Body of pancreas (tissue), 4 donors: ENCODE measurements at regions not wholly inside any gene's neighbourhood (a gene's known extent, or its start where the extent isn't known, plus 50 kb on each side); places are given as distances from the start of the nearest gene placed in this dataset.

Experiments
- ATAC-seq: fragments of 150-250 bp; one replicate; pipeline ENCODE4 v1.9.1; 2016
- DNase-seq, 4 donors: peaks; one replicate each; pipeline ENCODE4 v3.0.0-alpha.2; 2019
- H3K27ac ChIP-seq, 4 donors: fragments of 200-600 bp; sonication (generic); 1 replicate in 3 of 4; 2 replicates in 1 of 4; pipeline versions ENCODE4 v1.5.1 to v1.6.1; 2016 to 2019; ENCODE audit warnings: mild to moderate bottlenecking in 1 of 4, mixed read lengths in 1 of 4, moderate library complexity in 1 of 4
- H3K27me3 ChIP-seq, 2 donors: fragments of 200-600 bp; sonication (generic); one replicate each; pipeline ENCODE4 v1.6.0; 2016; ENCODE audit warnings: mild to moderate bottlenecking in 1 of 2
- H3K36me3 ChIP-seq, 2 donors: fragments of 200-600 bp; sonication (generic); replicated peaks in 1 of 2; 2 replicates each; pipeline ENCODE4 v1.5.1; 2016; ENCODE audit warnings: low read depth in 2 of 2; ENCODE audit not compliant: insufficient read depth in 1 of 2
- H3K4me1 ChIP-seq: fragments of 200-600 bp; sonication (generic); one replicate; pipeline ENCODE4 v1.6.0; 2016
- H3K4me3 ChIP-seq, 2 donors: fragments of 200-600 bp; sonication (generic); 1 replicate in 1 of 2; 2 replicates in 1 of 2; pipeline ENCODE4 v1.5.1; 2016 to 2019
- H3K9me3 ChIP-seq, 3 donors: fragments of 200-600 bp; sonication (generic); 1 replicate in 2 of 3; 2 replicates in 1 of 3; pipeline ENCODE4 v1.5.1; 2016
- POLR2A ChIP-seq, 3 donors: fragments of 450-650 bp; IDR thresholded peaks; one replicate each; pipeline ENCODE4 v1.6.1; 2016; ENCODE audit warnings: antibody characterized with exemption in 3 of 3, mild to moderate bottlenecking in 2 of 3
- WGBS, 2 donors: methylation state at CpG; one replicate each; pipeline ENCODE4 v1.1.5; 2017; 5-methylcytosine and 5-hydroxymethylcytosine counted together
- intact Hi-C: fragments of 100-400 bp; cut with DNase I; formaldehyde crosslinking; loops from one replicate; pipeline ENCODE4 v1.15.1; 2023
- TF ChIP-seq, protein P1 (sequence below), 7 experiments: fragments of 450-650 bp in 4 of 7; fragments of 200-600 bp in 3 of 7; sonication (generic) in 3 of 7; IDR thresholded peaks; one replicate each; pipeline ENCODE4 v1.5.1; 2016 to 2019; ENCODE audit warnings: antibody characterized with exemption in 7 of 7

DNA sequence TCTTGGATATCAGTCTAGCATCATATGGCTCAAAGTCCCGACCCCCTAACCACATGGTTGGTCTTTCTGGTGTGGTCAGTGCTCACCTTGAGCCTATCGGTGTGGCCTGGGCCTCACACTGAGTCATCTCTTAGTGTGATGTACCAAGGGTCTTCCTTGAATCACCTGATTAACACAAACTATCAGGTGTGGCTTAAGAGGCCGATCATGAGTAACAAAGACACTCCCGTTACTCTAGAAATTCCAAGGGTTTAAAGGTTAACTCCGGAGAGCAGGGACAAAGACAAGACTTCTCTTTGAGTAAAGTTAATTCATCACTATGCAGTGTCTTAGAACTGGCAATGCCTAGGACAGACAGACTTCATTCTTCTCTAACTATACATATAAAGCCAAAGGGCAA is 52.3 kb upstream of the ARMC3 start:
- DNase-seq = no peak
- H3K4me1 ChIP-seq = no peaks in the 10 kb centered on the region
- no peaks in the 10 kb centered on the region for H3K9me3 ChIP-seq
- no peaks in the 10 kb centered on the region for H3K36me3 ChIP-seq
- WGBS, 2 donors = 68 to 77% methylated on average over 5 of the region's 5 CpGs
- no peak overlapping the region for H3K27ac ChIP-seq
- intact Hi-C loops = no loop called here
- H3K4me3 ChIP-seq = no peak overlapping the region
- no peak for ATAC-seq
- TF ChIP-seq, protein P1, sequence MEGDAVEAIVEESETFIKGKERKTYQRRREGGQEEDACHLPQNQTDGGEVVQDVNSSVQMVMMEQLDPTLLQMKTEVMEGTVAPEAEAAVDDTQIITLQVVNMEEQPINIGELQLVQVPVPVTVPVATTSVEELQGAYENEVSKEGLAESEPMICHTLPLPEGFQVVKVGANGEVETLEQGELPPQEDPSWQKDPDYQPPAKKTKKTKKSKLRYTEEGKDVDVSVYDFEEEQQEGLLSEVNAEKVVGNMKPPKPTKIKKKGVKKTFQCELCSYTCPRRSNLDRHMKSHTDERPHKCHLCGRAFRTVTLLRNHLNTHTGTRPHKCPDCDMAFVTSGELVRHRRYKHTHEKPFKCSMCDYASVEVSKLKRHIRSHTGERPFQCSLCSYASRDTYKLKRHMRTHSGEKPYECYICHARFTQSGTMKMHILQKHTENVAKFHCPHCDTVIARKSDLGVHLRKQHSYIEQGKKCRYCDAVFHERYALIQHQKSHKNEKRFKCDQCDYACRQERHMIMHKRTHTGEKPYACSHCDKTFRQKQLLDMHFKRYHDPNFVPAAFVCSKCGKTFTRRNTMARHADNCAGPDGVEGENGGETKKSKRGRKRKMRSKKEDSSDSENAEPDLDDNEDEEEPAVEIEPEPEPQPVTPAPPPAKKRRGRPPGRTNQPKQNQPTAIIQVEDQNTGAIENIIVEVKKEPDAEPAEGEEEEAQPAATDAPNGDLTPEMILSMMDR (IDR thresholded peaks at IDR 0.05) = no peak
- TF ChIP-seq POLR2A (IDR thresholded peaks at IDR 0.05) = no peak
- no peaks in the 10 kb centered on the region for H3K27me3 ChIP-seq

DNA sequence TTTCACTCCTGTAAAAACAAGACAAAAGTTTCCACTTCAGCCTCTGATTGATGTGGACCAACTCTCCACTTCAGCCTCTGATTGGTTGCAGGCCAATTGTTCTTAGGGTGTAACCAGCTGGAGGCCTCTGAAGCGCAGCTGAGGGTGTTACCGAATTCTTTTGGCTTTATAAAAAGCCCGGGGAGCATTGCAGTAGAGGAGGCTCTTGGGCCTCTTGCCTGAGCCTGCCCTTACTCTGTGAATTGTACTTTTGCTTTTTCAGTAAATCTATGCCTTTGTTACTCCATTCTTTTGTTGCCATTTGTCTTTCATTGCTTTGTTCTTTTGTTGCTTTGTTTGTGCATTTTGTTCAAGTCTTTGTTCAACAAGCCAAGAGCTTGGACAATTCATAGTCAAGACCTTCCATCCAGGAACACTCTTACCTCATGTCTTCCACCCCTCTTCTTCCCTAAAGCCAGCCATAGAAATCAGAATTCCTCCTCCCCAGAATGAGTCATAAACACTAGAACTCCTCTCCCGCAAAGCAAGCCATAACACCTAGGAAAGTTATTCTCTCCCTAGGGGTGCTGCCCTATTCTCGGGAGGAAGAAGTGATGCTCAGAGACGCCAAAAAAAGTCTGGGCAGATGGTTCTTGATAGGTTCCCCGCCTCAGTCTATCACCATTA is 53.5 kb upstream of the ARMC3 start:
- 87 to 89% methylated on average over 7 of the region's 7 CpGs for WGBS, 2 donors
- no peak overlapping the region for H3K27ac ChIP-seq
- TF ChIP-seq, protein P1 (IDR thresholded peaks at IDR 0.05) = no peak
- no peak for TF ChIP-seq POLR2A (IDR thresholded peaks at IDR 0.05)
- DNase-seq (no peak), ATAC-seq (no peak)
- H3K4me1 ChIP-seq = no peaks in the 10 kb centered on the region
- no peaks in the 10 kb centered on the region for H3K36me3 ChIP-seq
- intact Hi-C loops = no loop called here
- no peaks in the 10 kb centered on the region for H3K9me3 ChIP-seq
- H3K27me3 ChIP-seq = no peaks in the 10 kb centered on the region
- no peak overlapping the region for H3K4me3 ChIP-seq

DNA sequence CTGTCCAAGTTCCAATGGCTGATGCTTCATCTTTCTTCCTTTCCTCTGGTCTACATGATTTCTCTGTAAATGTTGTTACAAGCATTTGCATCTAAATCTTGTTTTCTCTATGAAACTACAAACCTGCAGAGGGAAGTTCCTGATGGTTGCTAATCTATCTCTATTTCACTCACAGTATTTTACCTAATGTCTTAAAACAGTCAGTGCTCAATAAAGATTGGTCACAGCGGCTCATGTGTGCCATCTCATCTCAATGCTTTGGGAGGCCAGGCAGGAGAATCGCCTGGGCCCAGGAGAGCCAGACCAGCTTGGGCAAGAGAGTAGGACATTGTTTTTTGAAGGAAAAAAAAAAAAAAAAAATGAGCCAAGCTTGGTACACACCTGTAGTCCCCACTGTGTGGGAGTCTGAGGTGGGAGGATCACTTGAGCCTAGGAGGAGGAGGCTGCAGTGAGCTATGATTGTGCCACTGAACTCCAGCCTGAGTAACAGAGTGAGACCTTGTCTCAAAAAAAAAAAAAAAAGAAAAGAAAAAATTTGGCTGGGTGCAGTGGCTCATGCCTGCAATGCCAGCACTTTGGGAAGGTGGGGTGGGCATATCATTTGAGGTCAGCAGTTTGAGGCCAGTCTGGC is 71.3 kb upstream of the ARMC3 start:
- H3K27ac ChIP-seq = no peak overlapping the region
- TF ChIP-seq POLR2A (IDR thresholded peaks at IDR 0.05) = no peak
- TF ChIP-seq, protein P1 (IDR thresholded peaks at IDR 0.05) = no peak
- no peaks in the 10 kb centered on the region for H3K9me3 ChIP-seq
- WGBS, 2 donors = 88 to 100% methylated on average over 2 of the region's 2 CpGs
- no peak for ATAC-seq
- intact Hi-C loops = no loop called here
- DNase-seq = no peak
- H3K36me3 ChIP-seq = no peaks in the 10 kb centered on the region
- H3K4me3 ChIP-seq = no peak overlapping the region
- H3K27me3 ChIP-seq = no peaks in the 10 kb centered on the region
- H3K4me1 ChIP-seq = no peaks in the 10 kb centered on the region

DNA sequence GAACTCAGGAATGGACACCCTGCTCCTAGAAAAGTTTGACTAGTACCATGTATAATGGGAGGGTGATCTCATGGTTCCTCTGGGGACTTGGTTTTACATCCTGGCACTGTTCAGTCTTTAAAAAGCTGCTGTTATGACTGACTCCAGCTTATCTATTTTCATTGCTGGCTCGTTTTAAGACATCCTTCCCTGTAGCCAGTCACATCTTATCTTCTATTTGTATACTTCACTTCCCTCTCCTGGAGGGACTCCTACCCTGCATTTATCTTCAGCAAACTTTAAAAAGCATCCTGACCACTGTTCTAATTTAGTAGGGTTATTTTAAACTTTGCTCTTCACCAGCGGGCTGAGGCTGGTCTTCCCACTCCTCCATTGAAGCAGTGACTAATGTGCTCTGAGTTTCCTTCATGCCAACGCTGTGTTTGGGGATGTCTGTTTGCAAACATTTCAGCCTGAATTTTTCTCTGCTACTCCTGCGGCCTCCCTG is 72.9 kb upstream of the ARMC3 start:
- H3K36me3 ChIP-seq = no peaks in the 10 kb centered on the region
- no peak overlapping the region for H3K4me3 ChIP-seq
- DNase-seq (no peak), ATAC-seq (no peak)
- no peaks in the 10 kb centered on the region for H3K27me3 ChIP-seq
- TF ChIP-seq, protein P1 (IDR thresholded peaks at IDR 0.05) = no peak
- no peak for TF ChIP-seq POLR2A (IDR thresholded peaks at IDR 0.05)
- peaks cover 7% of the 10 kb centered on the region for H3K4me1 ChIP-seq
- intact Hi-C loops = no loop called here
- WGBS, 2 donors = 52 to 73% methylated on average over 4 of the region's 4 CpGs
- no peaks in the 10 kb centered on the region for H3K9me3 ChIP-seq
- H3K27ac ChIP-seq = no peak overlapping the region
